ENCODE measurements at regions not wholly inside any gene's neighbourhood (a gene's known extent, or its start where the extent isn't known, plus 50 kb on each side); places are given as distances from the start of the nearest gene placed in this dataset.
A peak's percentile ranks its signal among the peaks of the same experiment; 100 is the strongest.
"Not testable (repeated sequence)": the region's sequence is repeated elsewhere in the genome, so short reads cannot be mapped to it uniquely, and the experiment has no call there.

DNA sequence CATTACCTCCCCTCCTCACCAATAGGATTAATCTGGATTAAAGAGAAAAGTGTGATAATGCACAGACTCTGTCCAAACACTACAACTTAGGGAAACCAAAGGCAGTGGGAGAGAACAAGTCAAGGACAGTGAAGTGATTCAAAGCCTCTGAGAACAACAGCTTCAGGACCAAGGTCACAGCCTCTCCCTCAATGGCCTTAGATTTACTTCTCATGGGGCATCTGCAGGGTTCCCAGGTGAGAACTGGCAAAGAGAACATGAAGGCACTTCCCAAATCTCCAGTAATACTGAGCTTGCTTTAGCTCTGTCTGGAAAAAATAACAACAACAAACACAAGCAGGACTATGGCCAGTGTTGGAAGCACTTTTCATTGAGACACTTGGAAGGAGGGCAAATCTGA, 99.8 kb upstream of the GOLGA6L22 start:
- not testable (repeated sequence) for DNase-seq

DNA sequence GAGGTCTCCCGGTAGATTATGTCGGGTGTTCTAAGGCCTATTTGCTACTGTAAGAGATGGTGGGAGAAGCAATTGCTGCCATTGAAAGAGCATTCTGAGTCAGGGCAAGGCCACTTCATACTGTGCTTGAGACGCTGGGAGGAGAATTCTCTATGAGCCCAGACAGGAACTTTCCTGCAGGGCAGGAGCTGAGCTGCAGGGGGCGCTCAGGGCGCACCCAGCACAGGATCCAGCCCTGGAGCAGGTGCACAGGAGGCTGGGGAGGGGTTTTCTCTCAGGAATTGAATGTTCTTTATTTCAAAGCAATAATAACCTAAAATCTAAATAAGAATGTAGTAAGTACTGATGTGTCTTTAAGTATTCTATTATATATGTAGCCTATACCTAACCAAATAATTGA, 99.1 kb upstream of the GOLGA6L22 start:
- DNase-seq = peak; percentile 26

DNA sequence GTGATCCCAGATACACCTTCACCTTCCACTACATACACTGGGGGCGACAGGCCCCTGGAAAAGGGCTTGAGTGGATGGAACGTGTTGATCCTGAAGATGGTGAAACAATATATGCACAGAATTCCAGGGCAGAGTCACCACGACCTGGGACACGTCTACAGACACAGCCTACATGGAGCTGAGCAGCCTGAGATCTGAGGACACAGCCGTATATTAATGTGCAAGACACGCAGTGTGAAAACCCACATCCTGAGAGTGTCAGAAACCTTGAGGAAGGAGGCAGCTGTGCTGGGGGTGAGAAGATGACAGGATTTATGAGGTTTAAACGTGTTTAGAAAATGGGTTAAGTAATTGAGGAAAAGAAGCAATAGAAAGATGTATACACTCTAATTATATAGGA, 98.0 kb upstream of the GOLGA6L22 start:
- DNase-seq = not testable (repeated sequence)

DNA sequence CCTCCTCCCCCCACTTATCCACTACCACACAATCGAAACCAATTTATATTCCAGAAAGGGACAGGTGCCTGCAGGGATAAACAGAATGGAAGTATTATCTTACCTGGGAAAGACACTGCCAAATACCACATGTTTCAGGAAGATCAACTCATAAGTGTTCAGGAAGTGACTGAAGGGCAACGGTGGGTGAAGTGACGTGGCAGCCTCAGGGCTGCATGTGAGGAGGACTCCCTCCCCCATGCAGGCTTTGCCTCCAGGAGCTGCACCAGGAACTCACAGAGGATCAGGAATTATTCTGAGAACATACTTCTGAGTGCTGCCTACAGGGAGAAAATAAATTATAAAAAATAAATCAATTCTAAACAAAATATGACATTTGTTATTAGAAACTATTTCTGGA, 96.2 kb upstream of the GOLGA6L22 start:
- DNase-seq = not testable (repeated sequence)

DNA sequence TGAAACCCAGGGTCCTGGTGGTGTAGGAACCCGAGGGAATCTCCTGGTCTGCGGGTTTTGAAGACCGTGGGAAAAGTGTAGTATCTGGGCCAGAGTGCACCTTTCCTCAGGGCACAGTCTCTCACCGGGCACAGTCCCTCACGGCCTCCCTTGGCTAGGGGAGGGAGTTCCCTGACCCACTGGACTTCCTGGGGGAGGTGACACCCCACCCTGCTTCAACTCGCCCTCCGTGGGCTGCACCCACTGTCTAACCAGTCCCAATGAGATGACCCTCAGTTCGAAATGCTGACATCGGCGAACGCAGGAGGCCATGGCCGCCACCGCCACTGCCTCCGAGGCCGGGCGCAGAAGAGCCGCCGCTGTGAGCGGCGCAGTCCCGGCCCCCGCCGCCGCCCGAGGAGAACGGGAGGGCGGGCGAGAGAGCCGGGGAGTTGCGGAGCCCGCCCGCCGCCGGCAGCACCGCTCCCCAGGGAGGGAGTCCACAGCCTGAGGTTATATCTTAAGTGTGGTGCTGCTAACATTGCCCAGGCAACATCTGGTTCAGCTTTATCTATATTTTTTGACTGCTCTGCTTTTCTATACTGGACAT, 87.4 kb upstream of the GOLGA6L22 start:
- DNase-seq = not testable (repeated sequence)

DNA sequence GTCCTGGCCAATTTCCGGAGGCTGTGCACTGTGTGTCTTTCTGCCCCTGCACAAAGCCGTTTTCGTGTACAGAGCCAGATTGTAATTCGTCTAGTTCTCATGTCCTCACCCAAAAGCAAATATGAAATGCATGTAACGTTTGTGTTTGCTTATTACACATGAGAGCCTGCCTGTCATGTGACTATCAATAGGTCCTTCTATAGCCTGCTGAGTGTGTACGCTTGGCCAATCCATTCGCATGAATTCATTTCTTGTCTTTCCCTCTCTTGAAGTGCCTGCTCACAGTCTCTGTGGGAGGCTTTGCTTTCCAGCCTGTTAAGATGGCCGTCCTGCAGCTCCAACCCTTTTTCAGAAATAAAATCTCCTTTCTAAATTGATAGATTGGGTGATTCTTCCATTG, 84.2 kb upstream of the GOLGA6L22 start:
- DNase-seq = not testable (repeated sequence)

DNA sequence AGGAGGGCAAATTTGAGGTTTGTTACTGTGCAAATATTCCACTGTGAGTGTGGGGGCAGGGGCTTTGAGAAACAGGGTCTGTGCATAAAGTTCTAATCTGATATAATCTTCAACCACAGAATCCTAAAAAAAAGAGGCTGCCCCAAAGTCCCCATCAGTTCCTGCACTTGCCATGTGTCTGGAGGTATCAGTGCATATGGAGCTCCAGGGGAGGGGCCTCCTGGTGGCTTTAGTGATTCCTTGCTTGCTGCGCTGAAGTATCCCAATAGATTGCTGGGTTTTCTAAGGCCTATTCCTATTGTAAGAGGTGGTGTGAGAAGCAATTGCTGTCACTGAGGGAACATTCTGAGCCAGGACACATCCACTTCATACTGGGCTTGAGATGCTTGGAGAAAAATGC, 82.9 kb upstream of the GOLGA6L22 start:
- DNase-seq = not testable (repeated sequence)

DNA sequence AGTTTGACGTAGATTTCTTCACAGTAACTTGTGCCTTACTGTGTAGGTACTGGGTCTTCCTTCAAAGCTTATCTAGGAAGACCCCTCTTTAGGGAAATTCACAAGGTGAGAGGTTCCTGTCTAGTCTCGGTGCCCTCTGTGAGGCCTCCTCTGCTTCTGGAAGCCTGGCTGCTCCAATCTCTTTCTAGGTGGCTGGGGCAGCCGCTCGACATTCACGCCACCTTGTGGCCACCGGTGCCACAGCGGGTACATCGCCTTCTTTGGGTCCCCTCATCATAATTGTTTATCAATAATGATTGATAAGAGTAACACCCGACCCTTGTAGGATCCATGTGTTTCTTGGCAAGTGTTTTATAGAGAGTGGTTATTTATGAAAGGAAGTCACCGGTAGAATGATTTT, 80.8 kb upstream of the GOLGA6L22 start:
- DNase-seq = not testable (repeated sequence)

DNA sequence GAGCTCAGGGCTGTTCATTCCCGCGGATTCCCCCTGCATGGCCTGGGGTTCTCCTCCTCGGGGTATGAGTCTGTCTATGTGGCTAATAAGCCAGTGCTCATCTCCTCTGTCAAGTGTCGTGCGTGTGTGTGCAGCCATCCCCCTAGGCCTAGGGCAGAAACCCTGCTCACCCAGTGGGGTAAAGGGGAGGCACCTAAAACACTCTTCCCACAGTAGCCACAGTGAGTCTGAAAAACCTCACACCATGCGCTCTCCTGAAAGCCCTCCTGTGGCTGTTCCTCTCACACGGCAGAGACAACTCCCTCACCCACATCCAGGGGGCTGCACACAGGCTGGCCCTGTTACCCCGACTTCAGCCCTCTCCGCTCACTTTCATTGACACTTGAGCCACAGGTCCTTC, 71.0 kb upstream of the GOLGA6L22 start:
- not testable (repeated sequence) for DNase-seq

DNA sequence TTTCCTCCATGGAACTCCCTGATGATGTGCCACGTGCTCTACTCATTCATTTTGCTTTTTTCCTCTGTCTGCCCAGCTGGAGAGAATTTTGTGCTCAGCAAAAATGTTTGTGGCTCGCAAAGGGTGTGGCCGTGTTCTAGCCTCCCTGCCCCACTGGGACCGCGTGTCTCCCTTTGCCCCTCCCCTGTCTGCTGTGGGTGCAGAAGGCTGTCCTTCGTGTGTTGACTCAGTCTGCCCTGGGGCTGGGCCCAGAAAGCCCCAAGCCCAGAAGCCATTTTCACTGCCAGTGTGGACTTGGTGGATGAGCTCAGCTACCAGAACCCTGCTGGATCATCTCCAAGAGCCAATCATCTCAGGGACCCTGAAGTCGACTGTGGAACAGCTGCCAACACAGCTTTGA, 70.3 kb upstream of the GOLGA6L22 start:
- not testable (repeated sequence) for DNase-seq

DNA sequence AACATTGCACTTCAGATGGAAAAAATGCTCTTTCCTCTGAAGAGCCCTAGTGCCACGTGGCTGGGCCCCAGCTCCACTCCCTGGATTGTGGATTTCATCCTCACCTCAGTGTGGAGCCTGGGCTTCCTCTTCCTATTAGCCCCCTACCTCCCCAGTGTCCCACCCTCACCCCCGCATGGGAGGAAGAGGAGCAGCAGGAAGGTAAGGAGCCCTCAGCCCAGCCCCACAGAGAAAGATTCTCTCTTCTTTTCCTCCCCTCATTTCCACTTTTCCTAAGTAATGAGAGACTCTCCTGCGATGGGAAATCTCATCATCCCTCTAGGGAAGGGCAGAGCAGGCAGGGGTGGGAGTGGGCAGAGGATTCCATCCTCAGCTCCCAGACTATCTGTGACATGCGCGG, 57.5 kb upstream of the GOLGA6L22 start:
- DNase-seq = not testable (repeated sequence)

DNA sequence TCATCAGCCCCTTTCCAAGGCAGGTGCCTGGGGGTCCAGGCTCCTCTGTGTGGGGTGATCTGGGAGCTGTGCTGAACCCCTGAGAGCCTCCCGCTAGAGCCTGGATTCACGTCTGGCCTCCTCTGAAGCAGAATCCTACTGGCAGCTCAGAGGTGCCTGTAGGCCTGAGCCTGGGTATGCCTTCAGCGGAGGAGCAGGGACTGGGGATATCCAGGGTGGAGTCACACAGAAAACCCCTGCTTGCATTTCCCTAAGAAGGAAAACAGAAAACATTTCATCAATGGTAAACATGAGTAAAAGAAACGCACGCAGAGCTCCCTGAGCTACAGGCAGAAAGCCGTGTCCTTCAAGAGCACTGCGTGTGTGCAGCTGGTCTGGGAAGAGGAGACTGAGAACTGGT, 57.0 kb upstream of the GOLGA6L22 start:
- not testable (repeated sequence) for DNase-seq

DNA sequence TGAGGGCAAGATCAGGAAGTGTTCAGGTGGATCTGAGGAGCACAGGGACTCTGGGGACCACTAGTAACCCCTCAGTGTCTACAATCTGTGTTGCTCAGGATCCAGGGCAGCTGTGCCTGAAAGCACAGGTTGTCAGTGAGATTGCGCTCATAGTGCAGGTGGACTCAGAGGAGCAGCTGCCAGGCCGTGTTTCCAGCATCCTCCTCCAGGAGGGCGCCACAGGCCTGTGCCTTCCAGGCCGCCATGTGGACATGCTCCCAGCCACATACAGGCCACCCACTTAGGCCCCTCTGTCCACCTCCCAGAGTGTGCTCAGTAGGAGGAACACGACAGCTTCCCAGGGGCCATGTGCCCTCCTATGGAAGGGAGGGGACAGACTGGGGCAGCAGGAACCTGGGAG, 52.9 kb upstream of the GOLGA6L22 start:
- DNase-seq = not testable (repeated sequence)

All from stimulated activated CD8-positive, alpha-beta memory T cell treated with anti-CD3 and anti-CD28 coated beads, Interleukin-4, amount 100 ng/mL, for 48 hours (primary cell).